ENCODE measurements at regions not wholly inside any gene's neighbourhood (a gene's known extent, or its start where the extent isn't known, plus 50 kb on each side); places are given as distances from the start of the nearest gene placed in this dataset.
"Not testable (repeated sequence)": the region's sequence is repeated elsewhere in the genome, so short reads cannot be mapped to it uniquely, and the experiment has no call there.

- intact Hi-C loops (cut with micrococcal nuclease), result no loop called here
- Mint-ChIP-seq H3K4me1 (no peaks in the 10 kb centered on the region), H3K9me3 (peaks cover 40% of the 10 kb centered on the region), H3K27me3 (peaks cover 11% of the 10 kb centered on the region), H3K36me3 (ENCODE audit: low read depth) (peaks cover 19% of the 10 kb centered on the region), H3K27ac (no peak overlapping the region), H3K4me3 (no peak overlapping the region)
- no peak for DNase-seq
These were observed 253.9 kb downstream of the RPLP1 start for GRCh38 chr15:69706353-69707097.

- H3K4me3 Mint-ChIP-seq; H3K27ac Mint-ChIP-seq; H3K4me1 Mint-ChIP-seq; intact Hi-C loops (cut with micrococcal nuclease); DNase-seq: not testable (repeated sequence)
- Mint-ChIP-seq H3K27me3 (peaks cover 11% of the 10 kb centered on the region), H3K36me3 (ENCODE audit: low read depth) (peaks cover 17% of the 10 kb centered on the region), H3K9me3 (peaks cover 37% of the 10 kb centered on the region)
These were observed 254.6 kb downstream of the RPLP1 start for GRCh38 chr15:69707241-69707640.

GRCh38 chr15:69708436-69709122 lies 256.0 kb downstream of the RPLP1 start:
- intact Hi-C loops (cut with micrococcal nuclease); H3K27ac Mint-ChIP-seq; H3K4me3 Mint-ChIP-seq; DNase-seq: not testable (repeated sequence)
- H3K4me1 Mint-ChIP-seq, result peaks cover 12% of the 10 kb centered on the region
- H3K27me3 Mint-ChIP-seq, result peaks cover 11% of the 10 kb centered on the region
- H3K36me3 Mint-ChIP-seq (ENCODE audit: low read depth), result peaks cover 17% of the 10 kb centered on the region
- peaks cover 37% of the 10 kb centered on the region for H3K9me3 Mint-ChIP-seq

- intact Hi-C loops (cut with micrococcal nuclease), result loop anchor here (5.0 kb wide), 1 partner anchor 774 kb away; no protein-coding TSS in a partner anchor
- Mint-ChIP-seq H3K9me3 (peaks cover 11% of the 10 kb centered on the region), H3K4me3 (no peak overlapping the region), H3K36me3 (ENCODE audit: low read depth) (peaks cover 9% of the 10 kb centered on the region), H3K4me1 (peaks cover 45% of the 10 kb centered on the region), H3K27me3 (peaks cover 16% of the 10 kb centered on the region), H3K27ac (peak overlapping the region; percentile 84)
- DNase-seq, result no peak
These were observed 260.4 kb downstream of the RPLP1 start for GRCh38 chr15:69712991-69713390.

GRCh38 chr15:69713726-69714559 lies 261.3 kb downstream of the RPLP1 start:
- peak; percentile 94 for DNase-seq
- peak overlapping the region; percentile 61 for H3K4me3 Mint-ChIP-seq
- peak overlapping the region; percentile 84 for H3K27ac Mint-ChIP-seq
- peaks cover 11% of the 10 kb centered on the region for H3K9me3 Mint-ChIP-seq
- intact Hi-C loops (cut with micrococcal nuclease), result loop anchor here (1.0 to 5.0 kb wide), 7 partner anchors 35 to 773 kb away; no protein-coding TSS in a partner anchor
- H3K4me1 Mint-ChIP-seq, result peaks cover 52% of the 10 kb centered on the region
- H3K27me3 Mint-ChIP-seq, result peaks cover 16% of the 10 kb centered on the region
- peaks cover 4% of the 10 kb centered on the region for H3K36me3 Mint-ChIP-seq (ENCODE audit: low read depth)

GRCh38 chr15:69715210-69715609 lies 262.6 kb downstream of the RPLP1 start:
- peak overlapping the region; percentile 84 for H3K27ac Mint-ChIP-seq
- peak overlapping the region; percentile 61 for H3K4me3 Mint-ChIP-seq

GRCh38 chr15:69718436-69718835 lies 265.8 kb downstream of the RPLP1 start:
- Mint-ChIP-seq H3K4me1 (peaks cover 74% of the 10 kb centered on the region), H3K9me3 (no peaks in the 10 kb centered on the region), H3K4me3 (no peak overlapping the region), H3K36me3 (ENCODE audit: low read depth) (no peaks in the 10 kb centered on the region), H3K27ac (no peak overlapping the region), H3K27me3 (peaks cover 10% of the 10 kb centered on the region)
- intact Hi-C loops (cut with micrococcal nuclease), result no loop called here
- no peak for DNase-seq

More at GRCh38 chr15:69715210-69715609, 262.6 kb downstream of the RPLP1 start:
- H3K36me3 Mint-ChIP-seq (ENCODE audit: low read depth), result peaks cover 3% of the 10 kb centered on the region
- no peak for DNase-seq
- peaks cover 62% of the 10 kb centered on the region for H3K4me1 Mint-ChIP-seq
- peaks cover 6% of the 10 kb centered on the region for H3K9me3 Mint-ChIP-seq
- intact Hi-C loops (cut with micrococcal nuclease), result loop anchor here (2.0 kb wide), 2 partner anchors 246 to 384 kb away; no protein-coding TSS in a partner anchor
- H3K27me3 Mint-ChIP-seq, result peaks cover 12% of the 10 kb centered on the region

- intact Hi-C loops (cut with micrococcal nuclease), result no loop called here
- Mint-ChIP-seq H3K4me1 (peaks cover 73% of the 10 kb centered on the region), H3K27me3 (peaks cover 13% of the 10 kb centered on the region), H3K9me3 (no peaks in the 10 kb centered on the region), H3K36me3 (ENCODE audit: low read depth) (no peaks in the 10 kb centered on the region), H3K27ac (peak overlapping the region; percentile 55), H3K4me3 (no peak overlapping the region)
- peak; percentile 72 for DNase-seq
These were observed 266.3 kb downstream of the RPLP1 start for GRCh38 chr15:69718916-69719315.

GRCh38 chr15:69719527-69720240 lies 267.1 kb downstream of the RPLP1 start:
- H3K27me3 Mint-ChIP-seq, result peaks cover 15% of the 10 kb centered on the region
- H3K4me1 Mint-ChIP-seq, result peaks cover 71% of the 10 kb centered on the region
- H3K9me3 Mint-ChIP-seq, result no peaks in the 10 kb centered on the region
- H3K36me3 Mint-ChIP-seq (ENCODE audit: low read depth), result no peaks in the 10 kb centered on the region
- peak; percentile 84 for DNase-seq
- H3K27ac Mint-ChIP-seq, result no peak overlapping the region
- no peak overlapping the region for H3K4me3 Mint-ChIP-seq
- intact Hi-C loops (cut with micrococcal nuclease), result loop anchor here (10.0 kb wide), 2 partner anchors 255 to 535 kb away; no protein-coding TSS in a partner anchor

- Mint-ChIP-seq H3K9me3 (no peaks in the 10 kb centered on the region), H3K27ac (no peak overlapping the region), H3K4me3 (no peak overlapping the region), H3K4me1 (peaks cover 70% of the 10 kb centered on the region), H3K27me3 (peaks cover 17% of the 10 kb centered on the region), H3K36me3 (ENCODE audit: low read depth) (no peaks in the 10 kb centered on the region)
- intact Hi-C loops (cut with micrococcal nuclease), result loop anchor here (10.0 kb wide), 2 partner anchors 254 to 534 kb away; no protein-coding TSS in a partner anchor
- no peak for DNase-seq
These were observed 267.9 kb downstream of the RPLP1 start for GRCh38 chr15:69720536-69720935.

- no peaks in the 10 kb centered on the region for H3K36me3 Mint-ChIP-seq (ENCODE audit: low read depth)
These were observed 270.3 kb downstream of the RPLP1 start for GRCh38 chr15:69722924-69723323.

GRCh38 chr15:69723404-69724096 lies 270.9 kb downstream of the RPLP1 start:
- no peak overlapping the region for H3K4me3 Mint-ChIP-seq
- H3K27ac Mint-ChIP-seq, result no peak overlapping the region
- H3K27me3 Mint-ChIP-seq, result peaks cover 13% of the 10 kb centered on the region
- intact Hi-C loops (cut with micrococcal nuclease), result loop anchor here (10.0 kb wide), 2 partner anchors 251 to 531 kb away; no protein-coding TSS in a partner anchor
- H3K36me3 Mint-ChIP-seq (ENCODE audit: low read depth), result no peaks in the 10 kb centered on the region
- H3K9me3 Mint-ChIP-seq, result no peaks in the 10 kb centered on the region
- H3K4me1 Mint-ChIP-seq, result peaks cover 72% of the 10 kb centered on the region
- DNase-seq, result no peak

More at GRCh38 chr15:69722924-69723323, 270.3 kb downstream of the RPLP1 start:
- Mint-ChIP-seq H3K27ac (no peak overlapping the region), H3K9me3 (no peaks in the 10 kb centered on the region), H3K4me1 (peaks cover 75% of the 10 kb centered on the region), H3K27me3 (peaks cover 13% of the 10 kb centered on the region), H3K4me3 (no peak overlapping the region)
- intact Hi-C loops (cut with micrococcal nuclease), result loop anchor here (10.0 kb wide), 2 partner anchors 252 to 532 kb away; no protein-coding TSS in a partner anchor
- DNase-seq, result no peak

Data from activated CD4-positive, alpha-beta T cell treated with anti-CD3 and anti-CD28 coated beads, Interleukin-2, amount 10 ng/mL, durations not matched to agents 24 days and 14 days (primary cell).